HG03159 (cell line): ENCODE measurements at regions not wholly inside any gene's neighbourhood (a gene's known extent, or its start where the extent isn't known, plus 50 kb on each side); places are given as distances from the start of the nearest gene placed in this dataset.

Experiments
- ATAC-seq: cut with Tn5 transposase; IDR thresholded peaks from one replicate; pipeline ENCODE4 v1.9.1; 2021; ENCODE audit warnings: mild to moderate bottlenecking, moderate library complexity; ENCODE audit not compliant: unreplicated experiment

- no peak for ATAC-seq
Measured at GRCh38 chrX:68897118-68897945, 68.5 kb downstream of the EFNB1 start.

- no peak for ATAC-seq
Measured at GRCh38 chrX:68896581-68896980, 67.8 kb downstream of the EFNB1 start.

- ATAC-seq = no peak
Measured at GRCh38 chrX:68895778-68896177, 67.0 kb downstream of the EFNB1 start.

- no peak for ATAC-seq
Measured at GRCh38 chrX:68895341-68895755, 66.5 kb downstream of the EFNB1 start.

GRCh38 chrX:68894513-68895340 is 65.9 kb downstream of the EFNB1 start:
- ATAC-seq = no peak

GRCh38 chrX:68894142-68894512 is 65.3 kb downstream of the EFNB1 start:
- no peak for ATAC-seq

GRCh38 chrX:68892651-68893050 is 63.8 kb downstream of the EFNB1 start:
- ATAC-seq = no peak

- ATAC-seq = no peak
Measured at GRCh38 chrX:68892134-68892533, 63.3 kb downstream of the EFNB1 start.
